A549 (cell line): ENCODE measurements at regions not wholly inside any gene's neighbourhood (a gene's known extent, or its start where the extent isn't known, plus 50 kb on each side); places are given as distances from the start of the nearest gene placed in this dataset.
A peak's percentile ranks its signal among the peaks of the same experiment; 100 is the strongest.
"Not testable (repeated sequence)": the region's sequence is repeated elsewhere in the genome, so short reads cannot be mapped to it uniquely, and the experiment has no call there.

Experiments
- ATAC-seq, 2 experiments: fragments of 200-7000 bp in 1 of 2; fragments of >200 bp in 1 of 2; cut with Nextera tagmentation in 1 of 2; cut with Tn5 transposase in 1 of 2; 3 replicates each; pipeline versions ENCODE4 v1.8.0 to v1.9.1; 2018 to 2020; ENCODE audit warnings: mild to moderate bottlenecking in 1 of 2, moderate library complexity in 1 of 2
- CTCF ChIA-PET: fragments of 300-600 bp; sonication (Branson Sonifier 250); formaldehyde crosslinking; extraction: SDS; loops from one replicate; lab custom pipeline; 2021; ENCODE audit warnings: antibody characterized with exemption, inconsistent platforms; lab: Yijun Ruan, JAX
- POLR2A ChIA-PET: fragments of 350-600 bp; formaldehyde crosslinking; extraction: SDS; loops from one replicate; lab custom pipeline; 2021; ENCODE audit warnings: antibody characterized with exemption, inconsistent platforms; lab: Yijun Ruan, JAX
- DNase-seq, 2 experiments: peaks; one replicate each; pipeline versions ENCODE4 v3.0.0 to v3.0.0-alpha.2; 2011 to 2016; ENCODE audit warnings: low read depth in 1 of 2, low spot score in 1 of 2
- FAIRE-seq: peaks from 2 replicates; lab custom pipeline; 2011; peaks lifted over from hg19 to GRCh38; lab: Jason Lieb, UNC
- H3K27ac ChIP-seq, 2 experiments: fragments of >200 bp; sonication (Bioruptor Twin); formaldehyde crosslinking; 3 replicates each; pipeline ENCODE4 v1.5.1; 2016 to 2017
- H3K4me1 ChIP-seq: fragments of >200 bp; sonication (Bioruptor Twin); formaldehyde crosslinking; 3 replicates; pipeline ENCODE4 v1.6.1; 2016
- H3K4me2 ChIP-seq: fragments of >200 bp; sonication (Bioruptor Twin); formaldehyde crosslinking; 3 replicates; pipeline ENCODE4 v1.6.1; 2016
- H3K4me3 ChIP-seq: fragments of >200 bp; sonication (Bioruptor Twin); formaldehyde crosslinking; 3 replicates; pipeline ENCODE4 v1.5.1; 2016
- H3K9me3 ChIP-seq: fragments of >200 bp; sonication (Bioruptor Twin); formaldehyde crosslinking; 3 replicates; pipeline ENCODE4 v1.6.1; 2016
- CBX2 ChIP-seq: fragments of 200-600 bp; sonication (generic); IDR thresholded peaks from 2 replicates; pipeline ENCODE4 v1.6.1; 2016; ENCODE audit warnings: low read depth, mild to moderate bottlenecking, borderline replicate concordance
- CHD4 ChIP-seq: fragments of 200-600 bp; sonication (generic); IDR thresholded peaks from 2 replicates; pipeline ENCODE4 v1.6.1; 2016; ENCODE audit warnings: antibody characterized with exemption, mild to moderate bottlenecking, borderline replicate concordance
- CTCF ChIP-seq: fragments of >200 bp; sonication (Bioruptor Twin); formaldehyde crosslinking; IDR thresholded peaks from 3 replicates; pipeline ENCODE4 v1.5.1; 2016
- ESRRA ChIP-seq: fragments of 150-350 bp; IDR thresholded peaks from 2 replicates; pipeline ENCODE4 v1.6.1; 2014; ENCODE audit warnings: mild to moderate bottlenecking, low read length, borderline replicate concordance
- FOSB ChIP-seq: fragments of 250-450 bp; sonication (Bioruptor Pico); IDR thresholded peaks from 2 replicates; pipeline ENCODE4 v1.5.0; 2020; ENCODE audit warnings: mild to moderate bottlenecking, moderate library complexity
- KDM1A ChIP-seq: fragments of 200-600 bp; sonication (generic); IDR thresholded peaks from 2 replicates; pipeline ENCODE4 v1.6.1; 2016; ENCODE audit warnings: low read depth, mild to moderate bottlenecking
- MAFK ChIP-seq: fragments of 450-650 bp; IDR thresholded peaks from 2 replicates; pipeline ENCODE4 v1.6.1; 2014; ENCODE audit not compliant: partially characterized antibody
- MAZ ChIP-seq: fragments of 150-350 bp; IDR thresholded peaks from 2 replicates; pipeline ENCODE4 v1.6.1; 2014; ENCODE audit warnings: antibody characterized with exemption, low read depth, low read length, borderline replicate concordance
- NFE2L2 ChIP-seq: fragments of 150-350 bp; conservative IDR thresholded peaks from 2 replicates; pipeline ENCODE4 v1.6.1; 2014; ENCODE audit warnings: low read length
- PBX3 ChIP-seq: IDR thresholded peaks from 2 replicates; pipeline ENCODE4 v1.6.1; 2012
- RAD21 ChIP-seq, 2 experiments: fragments of >200 bp in 1 of 2; sonication (Bioruptor Twin) in 1 of 2; formaldehyde crosslinking in 1 of 2; IDR thresholded peaks in 1 of 2; conservative IDR thresholded peaks in 1 of 2; 2 replicates in 1 of 2; 3 replicates in 1 of 2; pipeline ENCODE4 v1.6.1; 2012 to 2018; ENCODE audit warnings: inconsistent platforms in 1 of 2
- SMC3 ChIP-seq: fragments of >200 bp; sonication (Bioruptor Twin); formaldehyde crosslinking; IDR thresholded peaks from 3 replicates; pipeline ENCODE4 v1.6.1; 2018; ENCODE audit warnings: inconsistent platforms
- SREBF2 ChIP-seq: fragments of 450-650 bp; IDR thresholded peaks from 2 replicates; pipeline ENCODE4 v1.6.1; 2014; ENCODE audit warnings: mild to moderate bottlenecking, moderate library complexity
- TFCP2L1 ChIP-seq: fragments of 250-450 bp; sonication (Bioruptor Pico); IDR thresholded peaks from 2 replicates; pipeline ENCODE4 v1.5.0; 2021; ENCODE audit warnings: mild to moderate bottlenecking
- ZFP36 ChIP-seq: fragments of 450-650 bp; IDR thresholded peaks from 2 replicates; pipeline ENCODE4 v1.6.1; 2014; ENCODE audit warnings: borderline replicate concordance; ENCODE audit not compliant: partially characterized antibody
- ZSCAN20 ChIP-seq: fragments of 250-450 bp; sonication (Bioruptor Pico); IDR thresholded peaks from 2 replicates; pipeline ENCODE4 v1.8.0; 2022; ENCODE audit warnings: mild to moderate bottlenecking, moderate library complexity
- WGBS: methylation state at CpG from one replicate; pipeline ENCODE4 v1.1.6; 2017; ENCODE audit errors: missing lambda C conversion rate; 5-methylcytosine and 5-hydroxymethylcytosine counted together

DNA sequence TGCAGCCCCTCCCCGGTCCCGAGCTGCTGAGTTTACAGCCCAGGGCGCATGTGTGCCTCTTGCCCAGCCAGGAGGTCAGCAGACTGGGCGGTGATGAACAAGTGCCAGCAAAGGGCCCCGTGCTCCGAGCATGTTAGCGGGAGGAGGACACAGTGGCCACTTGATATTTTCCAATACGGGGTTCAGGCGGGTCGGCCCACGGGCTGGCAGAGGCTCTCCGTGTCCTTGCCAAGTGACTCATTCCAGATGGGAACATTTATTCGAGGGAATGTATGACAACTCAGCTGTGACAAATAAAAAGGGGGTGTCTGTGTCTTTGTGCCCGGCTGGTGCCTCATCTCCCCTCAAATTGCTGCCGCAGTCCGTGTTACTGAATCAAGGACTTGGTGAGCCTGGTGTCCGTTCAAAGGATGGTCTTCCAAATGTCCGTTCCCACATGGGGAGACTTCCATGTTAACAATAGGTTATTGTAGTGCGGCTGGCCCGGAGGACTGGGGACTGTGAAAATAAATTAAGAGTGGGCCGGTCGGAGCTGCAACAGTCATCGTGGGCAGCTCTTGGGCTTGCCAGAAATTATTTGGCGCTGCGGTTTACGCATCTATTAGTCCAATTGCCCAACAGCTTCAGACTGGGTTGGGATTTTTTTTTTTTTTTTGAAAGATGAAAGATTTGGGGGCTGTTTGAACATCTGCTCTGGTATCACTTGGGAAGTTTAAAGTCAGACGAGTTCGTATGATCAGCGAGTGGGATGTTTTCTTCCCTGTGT, 174.0 kb upstream of the CIBAR2 start (continued):
- TF ChIP-seq PBX3 (no peak), CHD4 (no peak), ESRRA (no peak), CBX2 (no peak)

GRCh38 chr16:85286951-85287814, 174.9 kb upstream of the CIBAR2 start:
- H3K4me3 ChIP-seq, result no peak overlapping the region
- no peak overlapping the region for H3K4me2 ChIP-seq
- FAIRE-seq (no peak), ATAC-seq (0 out of 6 replicates have a peak, but pooled peaks of 1 of the 2 experiments have one; percentile 23), DNase-seq (no peak)
- H3K27ac ChIP-seq, result no peak overlapping the region
- WGBS, result 88% methylated on average over 34 of the region's 34 CpGs
- no peaks in the 10 kb centered on the region for H3K4me1 ChIP-seq
- ChIA-PET POLR2A (no interaction called here), CTCF (interaction anchor here (0.8 to 8.0 kb wide), 9 partner anchors 9 to 329 kb away, joined by 3 to 46 read pairs (median 5); no protein-coding TSS in a partner anchor)
- no peak for TF ChIP-seq ZFP36
- TF ChIP-seq KDM1A, result no peak
- no peak for TF ChIP-seq FOSB (CRISPR knock-in tag)
- no peak for TF ChIP-seq SREBF2
- no peak for TF ChIP-seq MAFK
- no peak for TF ChIP-seq TFCP2L1 (CRISPR knock-in tag)
- no peak for TF ChIP-seq NFE2L2
- TF ChIP-seq SMC3, result no peak
- no peak for TF ChIP-seq CBX2
- no peak for TF ChIP-seq RAD21 (conservative IDR thresholded peaks at IDR 0.05 in 1 of 2, IDR thresholded peaks at IDR 0.05 in 1 of 2)
- TF ChIP-seq ZSCAN20, result no peak
- no peak for TF ChIP-seq MAZ
- no peak for TF ChIP-seq CTCF
- TF ChIP-seq, all 56 proteins: peak for 0
- no peaks in the 10 kb centered on the region for H3K9me3 ChIP-seq

DNA sequence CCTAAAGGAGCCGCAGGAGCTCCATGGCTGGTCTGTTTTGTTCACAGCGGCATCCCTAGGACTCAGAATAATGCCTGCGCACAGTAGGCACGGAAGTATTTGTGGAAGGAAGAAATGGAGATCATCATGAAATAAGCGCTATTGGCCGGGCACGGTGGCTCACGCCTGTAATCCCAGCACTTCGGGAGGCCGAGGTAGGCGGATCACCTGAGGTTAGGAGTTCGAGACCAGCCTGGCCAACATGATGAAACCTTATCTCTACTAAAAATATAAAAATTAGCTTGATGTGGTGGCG, 175.5 kb upstream of the CIBAR2 start:
- FAIRE-seq, result not testable (repeated sequence)

More for the DNA sequence above, 175.5 kb upstream of the CIBAR2 start:
- DNase-seq, H3K4me2 ChIP-seq, H3K27ac ChIP-seq, H3K4me1 ChIP-seq, H3K9me3 ChIP-seq, ATAC-seq, POLR2A ChIA-PET, H3K4me3 ChIP-seq: not testable (repeated sequence)
- 91% methylated on average over 13 of the region's 13 CpGs for WGBS
- CTCF ChIA-PET, result interaction anchor here (0.6 to 8.0 kb wide), 7 partner anchors 9 to 430 kb away, joined by 3 to 46 read pairs (median 5); no protein-coding TSS in a partner anchor
